SK-N-SH (cell line): ENCODE measurements at regions not wholly inside any gene's neighbourhood (a gene's known extent, or its start where the extent isn't known, plus 50 kb on each side); places are given as distances from the start of the nearest gene placed in this dataset.

Experiments used
- CTCF ChIA-PET: fragments of 300-600, 350-600 bp; formaldehyde crosslinking; extraction: SDS; loops from one replicate; lab custom pipeline; 2021; lab: Yijun Ruan, JAX
- POLR2A ChIA-PET: fragments of 350-600 bp; sonication (Branson Sonifier 250); formaldehyde crosslinking; extraction: SDS; loops from one replicate; lab custom pipeline; 2020; ENCODE audit warnings: antibody characterized with exemption, inconsistent platforms; lab: Yijun Ruan, JAX
- DNase-seq: peaks from one replicate; pipeline ENCODE4 v3.0.0; 2012
- H2AFZ ChIP-seq: fragments of 200-600 bp; sonication (generic); 2 replicates; pipeline ENCODE4 v1.8.1; 2016; ENCODE audit warnings: antibody characterized with exemption, mild to moderate bottlenecking, low read depth
- H3F3A ChIP-seq: fragments of 200-600 bp; sonication (generic); replicated peaks from 2 replicates; pipeline ENCODE3; 2016; ENCODE audit warnings: antibody characterized with exemption, mild to moderate bottlenecking; ENCODE audit not compliant: insufficient read depth
- H3K27ac ChIP-seq, 2 experiments: fragments of 200-500 bp in 1 of 2; fragments of 200-600 bp in 1 of 2; sonication (Bioruptor generic) in 1 of 2; sonication (generic), shearing (Covaris generic) in 1 of 2; 2 replicates each; pipeline versions ENCODE4 v1.5.1 to v1.6.1; 2014 to 2016; ENCODE audit warnings: low read depth in 2 of 2, inconsistent platforms in 1 of 2, low read length in 1 of 2, mild to moderate bottlenecking in 1 of 2, mixed read lengths in 1 of 2
- H3K27me3 ChIP-seq: fragments of 200-600 bp; sonication (generic), shearing (Covaris generic); 2 replicates; pipeline ENCODE4 v1.6.1; 2016; ENCODE audit warnings: mixed run types; ENCODE audit not compliant: insufficient read depth
- H3K36me3 ChIP-seq, 2 experiments: fragments of 200-500 bp in 1 of 2; fragments of 200-600 bp in 1 of 2; sonication (Bioruptor generic) in 1 of 2; sonication (generic) in 1 of 2; replicated peaks in 1 of 2; 2 replicates each; pipeline versions ENCODE3 to v1.5.1; 2014 to 2016; ENCODE audit warnings: low read length in 1 of 2, mild to moderate bottlenecking in 1 of 2; ENCODE audit not compliant: insufficient read depth in 2 of 2, control insufficient read depth in 1 of 2
- H3K4me1 ChIP-seq, 2 experiments: fragments of 200-500 bp in 1 of 2; fragments of 200-600 bp in 1 of 2; sonication (Bioruptor generic) in 1 of 2; sonication (generic), shearing (Covaris generic) in 1 of 2; 2 replicates each; pipeline versions ENCODE4 v1.5.1 to v1.6.1; 2014 to 2016; ENCODE audit warnings: low read depth in 1 of 2, low read length in 1 of 2, mixed run types in 1 of 2; ENCODE audit not compliant: insufficient read depth in 2 of 2, control insufficient read depth in 1 of 2
- H3K4me2 ChIP-seq: fragments of 200-600 bp; sonication (generic), shearing (Covaris generic); 2 replicates; pipeline ENCODE4 v1.6.1; 2017; ENCODE audit warnings: mixed run types
- H3K4me3 ChIP-seq, 2 experiments: fragments of 200-500 bp in 1 of 2; fragments of 200-600 bp in 1 of 2; sonication (Bioruptor generic) in 1 of 2; sonication (generic), shearing (Covaris generic) in 1 of 2; 2 replicates each; pipeline versions ENCODE4 v1.5.1 to v1.8.1; 2014 to 2016; ENCODE audit warnings: low read depth in 2 of 2, inconsistent platforms in 1 of 2, low read length in 1 of 2, mild to moderate bottlenecking in 1 of 2, mixed read lengths in 1 of 2, moderate library complexity in 1 of 2
- H3K79me2 ChIP-seq: fragments of 200-600 bp; sonication (generic); 2 replicates; pipeline ENCODE4 v1.8.1; 2017; ENCODE audit warnings: mild to moderate bottlenecking; ENCODE audit not compliant: insufficient read depth
- H3K9ac ChIP-seq: fragments of 200-600 bp; sonication (generic); 2 replicates; pipeline ENCODE4 v1.6.1; 2017; ENCODE audit warnings: mixed run types
- H3K9me2 ChIP-seq: fragments of 200-600 bp; sonication (generic); 2 replicates; pipeline ENCODE4 v1.6.1; 2017; ENCODE audit warnings: mixed run types
- H3K9me3 ChIP-seq: fragments of 200-600 bp; sonication (generic); 2 replicates; pipeline ENCODE4 v1.6.1; 2017; ENCODE audit warnings: mixed run types, mild to moderate bottlenecking, moderate library complexity
- H4K20me1 ChIP-seq: fragments of 200-600 bp; sonication (generic); 2 replicates; pipeline ENCODE4 v1.6.1; 2017; ENCODE audit warnings: mild to moderate bottlenecking, mixed run types; ENCODE audit not compliant: insufficient read depth
- FOSL2 ChIP-seq: IDR thresholded peaks from 2 replicates; pipeline ENCODE4 v1.4.0; 2012; ENCODE audit warnings: low read depth, mild to moderate bottlenecking, moderate library complexity, borderline replicate concordance
- GABPA ChIP-seq: IDR thresholded peaks from 2 replicates; pipeline ENCODE4 v1.4.0; 2012; ENCODE audit warnings: low read depth, mild to moderate bottlenecking
- MEF2A ChIP-seq: IDR thresholded peaks from 2 replicates; pipeline ENCODE4 v1.4.0; 2012; ENCODE audit warnings: low read depth, borderline replicate concordance
- NFIC ChIP-seq: IDR thresholded peaks from 2 replicates; pipeline ENCODE4 v1.4.0; 2012; ENCODE audit warnings: borderline replicate concordance
- NRF1 ChIP-seq: IDR thresholded peaks from 2 replicates; pipeline ENCODE4 v1.6.1; 2012; ENCODE audit warnings: low read depth, mild to moderate bottlenecking, low read length
- SMC3 ChIP-seq: IDR thresholded peaks from 2 replicates; pipeline ENCODE4 v1.6.1; 2012; ENCODE audit warnings: low read depth, low read length, improper control_type of control experiment
- WGBS: methylation state at CpG from one replicate; pipeline ENCODE4 v1.1.6; 2017; ENCODE audit warnings: low lambda C conversion rate; 5-methylcytosine and 5-hydroxymethylcytosine counted together
- TF ChIP-seq, protein P1 (sequence below): IDR thresholded peaks from 2 replicates; pipeline ENCODE4 v1.6.1; 2012; ENCODE audit warnings: mild to moderate bottlenecking, low read depth, low read length, moderate library complexity
- TF ChIP-seq, protein P2 (sequence below): fragments of 150-350 bp; IDR thresholded peaks from 2 replicates; pipeline ENCODE4 v1.6.1; 2016; ENCODE audit warnings: mild to moderate bottlenecking, low read depth, low read length
- TF ChIP-seq, protein P3 (sequence below): IDR thresholded peaks from 2 replicates; pipeline ENCODE4 v1.4.0; 2012; ENCODE audit warnings: low read depth

DNA sequence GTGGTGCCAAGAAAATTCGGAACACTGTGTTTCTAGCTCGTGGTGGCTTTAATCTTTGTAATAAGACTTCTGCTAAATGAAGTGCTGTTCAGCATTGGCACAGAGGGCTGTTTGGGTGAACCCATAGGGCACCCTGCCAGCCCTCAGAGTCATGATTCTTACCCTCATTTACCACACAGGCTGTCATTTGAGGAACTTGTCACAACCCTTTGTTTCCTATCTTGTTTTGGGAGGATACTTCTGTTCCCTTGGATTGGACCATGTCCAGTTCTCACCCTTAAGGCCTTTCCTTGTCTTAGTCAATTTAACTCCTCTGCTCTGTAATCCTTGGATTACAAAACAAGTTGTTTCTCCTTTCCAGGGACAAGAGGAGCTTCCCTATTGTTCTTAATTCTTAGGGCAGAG lies 225.7 kb downstream of the MTX2 start:
- no peak for TF ChIP-seq FOSL2
- no peak for TF ChIP-seq MEF2A
- TF ChIP-seq NFIC, result no peak
- no peak for TF ChIP-seq SMC3
- no peak for TF ChIP-seq GABPA
- TF ChIP-seq, protein P1, sequence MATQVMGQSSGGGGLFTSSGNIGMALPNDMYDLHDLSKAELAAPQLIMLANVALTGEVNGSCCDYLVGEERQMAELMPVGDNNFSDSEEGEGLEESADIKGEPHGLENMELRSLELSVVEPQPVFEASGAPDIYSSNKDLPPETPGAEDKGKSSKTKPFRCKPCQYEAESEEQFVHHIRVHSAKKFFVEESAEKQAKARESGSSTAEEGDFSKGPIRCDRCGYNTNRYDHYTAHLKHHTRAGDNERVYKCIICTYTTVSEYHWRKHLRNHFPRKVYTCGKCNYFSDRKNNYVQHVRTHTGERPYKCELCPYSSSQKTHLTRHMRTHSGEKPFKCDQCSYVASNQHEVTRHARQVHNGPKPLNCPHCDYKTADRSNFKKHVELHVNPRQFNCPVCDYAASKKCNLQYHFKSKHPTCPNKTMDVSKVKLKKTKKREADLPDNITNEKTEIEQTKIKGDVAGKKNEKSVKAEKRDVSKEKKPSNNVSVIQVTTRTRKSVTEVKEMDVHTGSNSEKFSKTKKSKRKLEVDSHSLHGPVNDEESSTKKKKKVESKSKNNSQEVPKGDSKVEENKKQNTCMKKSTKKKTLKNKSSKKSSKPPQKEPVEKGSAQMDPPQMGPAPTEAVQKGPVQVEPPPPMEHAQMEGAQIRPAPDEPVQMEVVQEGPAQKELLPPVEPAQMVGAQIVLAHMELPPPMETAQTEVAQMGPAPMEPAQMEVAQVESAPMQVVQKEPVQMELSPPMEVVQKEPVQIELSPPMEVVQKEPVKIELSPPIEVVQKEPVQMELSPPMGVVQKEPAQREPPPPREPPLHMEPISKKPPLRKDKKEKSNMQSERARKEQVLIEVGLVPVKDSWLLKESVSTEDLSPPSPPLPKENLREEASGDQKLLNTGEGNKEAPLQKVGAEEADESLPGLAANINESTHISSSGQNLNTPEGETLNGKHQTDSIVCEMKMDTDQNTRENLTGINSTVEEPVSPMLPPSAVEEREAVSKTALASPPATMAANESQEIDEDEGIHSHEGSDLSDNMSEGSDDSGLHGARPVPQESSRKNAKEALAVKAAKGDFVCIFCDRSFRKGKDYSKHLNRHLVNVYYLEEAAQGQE, result no peak
- peaks cover 6 to 10% of the 10 kb centered on the region in 2 experiments; a peak in 3 of 4 replicates for H3K4me1 ChIP-seq
- ChIA-PET CTCF (interaction anchor here (0.7 to 1.4 kb wide), 3 partner anchors 40 to 368 kb away, joined by 3 to 4 read pairs (median 4); no protein-coding TSS in a partner anchor), POLR2A (no interaction called here)
- H2AFZ ChIP-seq, result no peak overlapping the region
- no peak overlapping the region for H3K4me3 ChIP-seq
- no peak for DNase-seq
- no peaks in the 10 kb centered on the region for H4K20me1 ChIP-seq
- no peak overlapping the region for H3K9ac ChIP-seq
- H3K4me2 ChIP-seq, result no peak overlapping the region
- no peaks in the 10 kb centered on the region for H3K27me3 ChIP-seq
- H3K79me2 ChIP-seq, result no peaks in the 10 kb centered on the region
- H3K9me3 ChIP-seq, result no peaks in the 10 kb centered on the region
- H3F3A ChIP-seq, result peaks cover 15% of the 10 kb centered on the region
- H3K27ac ChIP-seq, result no peak overlapping the region
- no peaks in the 10 kb centered on the region for H3K36me3 ChIP-seq
- no peaks in the 10 kb centered on the region for H3K9me2 ChIP-seq
- 76% methylated on average over 2 of the region's 2 CpGs for WGBS

DNA sequence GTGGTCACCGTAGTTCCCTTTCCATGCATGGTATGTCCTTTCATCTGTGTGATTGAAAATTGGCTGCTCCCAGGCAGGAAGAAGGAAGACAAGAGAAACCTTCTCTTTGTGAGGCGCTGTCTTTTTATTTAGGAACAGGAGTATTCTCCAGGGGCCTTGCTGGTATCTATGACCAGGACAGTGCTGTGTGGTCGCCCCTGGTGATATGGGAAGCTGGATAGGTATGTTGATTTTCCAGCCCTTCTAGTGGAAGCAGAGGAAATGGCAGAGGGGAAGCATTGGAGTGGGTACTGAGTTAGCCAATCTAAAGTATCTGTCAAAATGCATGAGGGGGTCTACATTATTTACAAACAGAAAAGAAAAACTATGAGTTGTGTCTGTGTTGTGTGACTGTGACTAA lies 226.6 kb downstream of the MTX2 start:
- 68% methylated on average over 3 of the region's 3 CpGs for WGBS
- DNase-seq, result no peak
- H3K4me3 ChIP-seq, result no peak overlapping the region
- H3K4me1 ChIP-seq, result peaks cover 6 to 8% of the 10 kb centered on the region in 2 experiments; a peak in 3 of 4 replicates
- TF ChIP-seq, protein P2, sequence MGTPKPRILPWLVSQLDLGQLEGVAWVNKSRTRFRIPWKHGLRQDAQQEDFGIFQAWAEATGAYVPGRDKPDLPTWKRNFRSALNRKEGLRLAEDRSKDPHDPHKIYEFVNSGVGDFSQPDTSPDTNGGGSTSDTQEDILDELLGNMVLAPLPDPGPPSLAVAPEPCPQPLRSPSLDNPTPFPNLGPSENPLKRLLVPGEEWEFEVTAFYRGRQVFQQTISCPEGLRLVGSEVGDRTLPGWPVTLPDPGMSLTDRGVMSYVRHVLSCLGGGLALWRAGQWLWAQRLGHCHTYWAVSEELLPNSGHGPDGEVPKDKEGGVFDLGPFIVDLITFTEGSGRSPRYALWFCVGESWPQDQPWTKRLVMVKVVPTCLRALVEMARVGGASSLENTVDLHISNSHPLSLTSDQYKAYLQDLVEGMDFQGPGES, result no peak
- TF ChIP-seq, protein P3, sequence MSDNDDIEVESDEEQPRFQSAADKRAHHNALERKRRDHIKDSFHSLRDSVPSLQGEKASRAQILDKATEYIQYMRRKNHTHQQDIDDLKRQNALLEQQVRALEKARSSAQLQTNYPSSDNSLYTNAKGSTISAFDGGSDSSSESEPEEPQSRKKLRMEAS, result no peak
- TF ChIP-seq NRF1 (no peak), NFIC (no peak)
- TF ChIP-seq, all 33 proteins: peak for 0
- Histone ChIP-seq H3K9ac (no peak overlapping the region), H3K36me3 (no peaks in the 10 kb centered on the region), H3K4me2 (no peak overlapping the region), H3K79me2 (no peaks in the 10 kb centered on the region), H3K9me3 (no peaks in the 10 kb centered on the region), H3K27ac (no peak overlapping the region), H3F3A (peaks cover 14% of the 10 kb centered on the region), H4K20me1 (no peaks in the 10 kb centered on the region), H2AFZ (no peak overlapping the region), H3K9me2 (no peaks in the 10 kb centered on the region), H3K27me3 (no peaks in the 10 kb centered on the region)
- CTCF ChIA-PET, result interaction anchor here (1.2 to 1.4 kb wide), 2 partner anchors 36 to 355 kb away, joined by 4 read pairs; no protein-coding TSS in a partner anchor
- POLR2A ChIA-PET, result no interaction called here
